ENCODE measurements at regions not wholly inside any gene's neighbourhood (a gene's known extent, or its start where the extent isn't known, plus 50 kb on each side); places are given as distances from the start of the nearest gene placed in this dataset.

DNA sequence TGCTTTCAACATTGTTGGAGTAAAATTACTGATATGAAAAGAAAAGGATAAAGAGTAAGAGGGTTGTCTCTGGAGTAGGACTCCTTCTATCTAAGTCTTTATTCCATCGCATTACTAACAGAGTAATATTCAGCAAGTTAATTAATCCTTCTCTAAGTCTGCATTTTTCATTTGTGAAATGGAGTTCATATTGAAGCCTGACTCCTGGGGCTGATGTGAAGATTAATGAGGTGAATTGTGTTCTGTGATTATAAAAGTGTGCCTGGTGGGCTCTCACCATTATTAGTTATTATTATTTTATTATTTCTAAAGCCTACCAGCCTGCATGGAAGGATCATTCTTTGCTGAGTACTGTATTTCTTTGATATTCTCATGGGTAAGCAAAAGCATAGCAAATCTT lies 1096.7 kb downstream of the KCNT2 start:
- H3K9me3 Mint-ChIP-seq: no peaks in the 10 kb centered on the region
- no peak overlapping the region for H3K27ac Mint-ChIP-seq
- H3K36me3 Mint-ChIP-seq (ENCODE audit: low read depth): no peaks in the 10 kb centered on the region
- ChIA-PET CTCF (no interaction called here), POLR2A (no interaction called here)
- no peaks in the 10 kb centered on the region for H3K4me1 Mint-ChIP-seq
- H3K27me3 Mint-ChIP-seq: no peaks in the 10 kb centered on the region
- H3K4me3 Mint-ChIP-seq: no peak overlapping the region
- no peak for DNase-seq

- ChIA-PET CTCF (no interaction called here), POLR2A (no interaction called here)
- H3K9me3 Mint-ChIP-seq: no peaks in the 10 kb centered on the region
- no peaks in the 10 kb centered on the region for H3K36me3 Mint-ChIP-seq (ENCODE audit: low read depth)
- no peak overlapping the region for H3K4me3 Mint-ChIP-seq
- no peaks in the 10 kb centered on the region for H3K27me3 Mint-ChIP-seq
- no peak overlapping the region for H3K27ac Mint-ChIP-seq
- DNase-seq: no peak
- H3K4me1 Mint-ChIP-seq: no peaks in the 10 kb centered on the region
Observed at GRCh38 chr1:195501118-195501517, 1107.1 kb downstream of the KCNT2 start.

- ChIA-PET POLR2A (no interaction called here), CTCF (no interaction called here)
- H3K4me1 Mint-ChIP-seq: no peaks in the 10 kb centered on the region
- H3K9me3 Mint-ChIP-seq: no peaks in the 10 kb centered on the region
- H3K36me3 Mint-ChIP-seq (ENCODE audit: low read depth): no peaks in the 10 kb centered on the region
- H3K4me3 Mint-ChIP-seq: no peak overlapping the region
- H3K27ac Mint-ChIP-seq: no peak overlapping the region
- no peak for DNase-seq
- H3K27me3 Mint-ChIP-seq: no peaks in the 10 kb centered on the region
Observed at GRCh38 chr1:195495720-195496635, 1112.3 kb downstream of the KCNT2 start.

- POLR2A ChIA-PET: no interaction called here
- H3K27ac Mint-ChIP-seq: no peak overlapping the region
- H3K27me3 Mint-ChIP-seq: no peaks in the 10 kb centered on the region
- H3K4me3 Mint-ChIP-seq: no peak overlapping the region
- H3K36me3 Mint-ChIP-seq (ENCODE audit: low read depth): no peaks in the 10 kb centered on the region
- H3K4me1 Mint-ChIP-seq: no peaks in the 10 kb centered on the region
- CTCF ChIA-PET: no interaction called here
- H3K9me3 Mint-ChIP-seq: no peaks in the 10 kb centered on the region
- no peak for DNase-seq
Observed at GRCh38 chr1:195482137-195482536, 1126.1 kb downstream of the KCNT2 start.

- no peaks in the 10 kb centered on the region for H3K9me3 Mint-ChIP-seq
- no peak overlapping the region for H3K4me3 Mint-ChIP-seq
- no peaks in the 10 kb centered on the region for H3K27me3 Mint-ChIP-seq
- H3K36me3 Mint-ChIP-seq (ENCODE audit: low read depth): no peaks in the 10 kb centered on the region
- ChIA-PET CTCF (no interaction called here), POLR2A (no interaction called here)
- H3K27ac Mint-ChIP-seq: no peak overlapping the region
- DNase-seq: no peak
- H3K4me1 Mint-ChIP-seq: no peaks in the 10 kb centered on the region
Observed at GRCh38 chr1:195481293-195481692, 1126.9 kb downstream of the KCNT2 start.

GRCh38 chr1:195475568-195475967 lies 1132.7 kb downstream of the KCNT2 start:
- DNase-seq: no peak
- CTCF ChIA-PET: no interaction called here
- H3K27ac Mint-ChIP-seq: no peak overlapping the region
- H3K4me3 Mint-ChIP-seq: no peak overlapping the region
- H3K4me1 Mint-ChIP-seq: no peaks in the 10 kb centered on the region
- H3K36me3 Mint-ChIP-seq (ENCODE audit: low read depth): no peaks in the 10 kb centered on the region
- no peaks in the 10 kb centered on the region for H3K9me3 Mint-ChIP-seq
- H3K27me3 Mint-ChIP-seq: no peaks in the 10 kb centered on the region
- POLR2A ChIA-PET: no interaction called here

DNA sequence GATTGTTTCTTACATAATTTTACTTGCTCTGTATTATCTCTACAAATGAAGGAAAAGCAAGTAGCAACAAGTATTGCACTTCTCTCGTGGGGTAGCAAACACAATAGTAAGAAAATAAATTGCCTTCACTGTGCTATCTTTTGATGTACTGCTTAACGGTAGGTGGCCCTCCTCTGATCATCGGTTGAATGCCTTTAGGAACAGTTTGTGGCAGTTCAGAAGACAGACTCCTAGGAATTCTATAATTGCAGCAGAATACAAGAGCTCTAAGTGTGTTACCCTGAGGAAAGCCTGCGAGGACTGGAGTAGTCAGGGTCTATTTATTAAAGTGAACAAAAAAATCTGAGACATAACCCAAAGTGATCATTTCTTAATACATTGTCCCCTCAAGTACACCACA lies 1135.9 kb downstream of the KCNT2 start:
- H3K9me3 Mint-ChIP-seq: no peaks in the 10 kb centered on the region
- H3K4me3 Mint-ChIP-seq: no peak overlapping the region
- H3K27ac Mint-ChIP-seq: no peak overlapping the region
- H3K4me1 Mint-ChIP-seq: no peaks in the 10 kb centered on the region
- H3K27me3 Mint-ChIP-seq: no peaks in the 10 kb centered on the region
- no peaks in the 10 kb centered on the region for H3K36me3 Mint-ChIP-seq (ENCODE audit: low read depth)
- no peak for DNase-seq
- ChIA-PET POLR2A (no interaction called here), CTCF (no interaction called here)

- ChIA-PET POLR2A (no interaction called here), CTCF (no interaction called here)
- H3K4me3 Mint-ChIP-seq: no peak overlapping the region
Observed at GRCh38 chr1:195466639-195467038, 1141.6 kb downstream of the KCNT2 start.

GRCh38 chr1:195462646-195463045 lies 1145.6 kb downstream of the KCNT2 start:
- H3K27me3 Mint-ChIP-seq: no peaks in the 10 kb centered on the region
- ChIA-PET POLR2A (no interaction called here), CTCF (no interaction called here)
- H3K9me3 Mint-ChIP-seq: peaks cover 5% of the 10 kb centered on the region
- no peak for DNase-seq
- no peaks in the 10 kb centered on the region for H3K36me3 Mint-ChIP-seq (ENCODE audit: low read depth)
- H3K4me3 Mint-ChIP-seq: no peak overlapping the region
- no peak overlapping the region for H3K27ac Mint-ChIP-seq
- no peaks in the 10 kb centered on the region for H3K4me1 Mint-ChIP-seq

More at GRCh38 chr1:195466639-195467038, 1141.6 kb downstream of the KCNT2 start:
- no peak for DNase-seq
- H3K9me3 Mint-ChIP-seq: peaks cover 3% of the 10 kb centered on the region
- H3K4me1 Mint-ChIP-seq: no peaks in the 10 kb centered on the region
- no peaks in the 10 kb centered on the region for H3K27me3 Mint-ChIP-seq
- H3K27ac Mint-ChIP-seq: no peak overlapping the region
- H3K36me3 Mint-ChIP-seq (ENCODE audit: low read depth): no peaks in the 10 kb centered on the region

- no peaks in the 10 kb centered on the region for H3K4me1 Mint-ChIP-seq
- no peak overlapping the region for H3K27ac Mint-ChIP-seq
- no peak for DNase-seq
- H3K27me3 Mint-ChIP-seq: no peaks in the 10 kb centered on the region
- no peaks in the 10 kb centered on the region for H3K36me3 Mint-ChIP-seq (ENCODE audit: low read depth)
- H3K9me3 Mint-ChIP-seq: peaks cover 5% of the 10 kb centered on the region
- POLR2A ChIA-PET: no interaction called here
- H3K4me3 Mint-ChIP-seq: no peak overlapping the region
- CTCF ChIA-PET: no interaction called here
Observed at GRCh38 chr1:195462152-195462551, 1146.1 kb downstream of the KCNT2 start.

- no peaks in the 10 kb centered on the region for H3K36me3 Mint-ChIP-seq (ENCODE audit: low read depth)
- no peak overlapping the region for H3K4me3 Mint-ChIP-seq
- H3K27ac Mint-ChIP-seq: no peak overlapping the region
Observed at GRCh38 chr1:195458365-195458764, 1149.9 kb downstream of the KCNT2 start.

GRCh38 chr1:195450794-195451193 lies 1157.4 kb downstream of the KCNT2 start:
- Mint-ChIP-seq H3K4me3 (no peak overlapping the region), H3K4me1 (no peaks in the 10 kb centered on the region)

More at GRCh38 chr1:195458365-195458764, 1149.9 kb downstream of the KCNT2 start:
- POLR2A ChIA-PET: no interaction called here
- CTCF ChIA-PET: no interaction called here
- Mint-ChIP-seq H3K9me3 (peaks cover 5% of the 10 kb centered on the region), H3K27me3 (no peaks in the 10 kb centered on the region), H3K4me1 (no peaks in the 10 kb centered on the region)
- DNase-seq: no peak

DNA sequence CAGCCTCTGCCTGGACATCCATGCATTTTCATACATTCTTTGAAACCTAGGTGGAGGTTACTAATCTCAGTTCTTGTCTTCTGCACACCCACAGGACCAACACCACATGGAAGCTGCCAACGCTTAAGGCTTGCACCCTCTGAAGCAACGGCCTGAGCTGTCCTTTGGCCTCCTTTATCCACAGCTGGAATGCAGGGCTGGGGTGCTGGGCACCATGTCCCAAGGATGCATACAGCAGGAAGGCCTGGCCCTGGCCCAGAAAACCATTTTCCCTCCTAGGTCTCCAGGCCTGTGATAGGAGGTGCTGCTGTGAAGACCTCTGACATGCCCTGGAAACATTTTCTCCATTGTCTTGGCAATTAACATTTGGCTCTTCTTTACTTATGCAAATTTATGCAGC lies 1168.6 kb downstream of the KCNT2 start:
- Mint-ChIP-seq H3K9me3 (no peaks in the 10 kb centered on the region), H3K27ac (no peak overlapping the region), H3K4me1 (no peaks in the 10 kb centered on the region), H3K4me3 (no peak overlapping the region), H3K27me3 (no peaks in the 10 kb centered on the region), H3K36me3 (ENCODE audit: low read depth) (no peaks in the 10 kb centered on the region)
- POLR2A ChIA-PET: interaction anchor here (0.8 kb wide), 1 partner anchor 31 kb away, joined by 3 read pairs; no protein-coding TSS in a partner anchor
- CTCF ChIA-PET: no interaction called here
- DNase-seq: no peak

More at GRCh38 chr1:195450794-195451193, 1157.4 kb downstream of the KCNT2 start:
- Mint-ChIP-seq H3K9me3 (no peaks in the 10 kb centered on the region), H3K27me3 (no peaks in the 10 kb centered on the region), H3K27ac (no peak overlapping the region), H3K36me3 (ENCODE audit: low read depth) (no peaks in the 10 kb centered on the region)
- CTCF ChIA-PET: no interaction called here
- DNase-seq: no peak
- POLR2A ChIA-PET: no interaction called here

DNA sequence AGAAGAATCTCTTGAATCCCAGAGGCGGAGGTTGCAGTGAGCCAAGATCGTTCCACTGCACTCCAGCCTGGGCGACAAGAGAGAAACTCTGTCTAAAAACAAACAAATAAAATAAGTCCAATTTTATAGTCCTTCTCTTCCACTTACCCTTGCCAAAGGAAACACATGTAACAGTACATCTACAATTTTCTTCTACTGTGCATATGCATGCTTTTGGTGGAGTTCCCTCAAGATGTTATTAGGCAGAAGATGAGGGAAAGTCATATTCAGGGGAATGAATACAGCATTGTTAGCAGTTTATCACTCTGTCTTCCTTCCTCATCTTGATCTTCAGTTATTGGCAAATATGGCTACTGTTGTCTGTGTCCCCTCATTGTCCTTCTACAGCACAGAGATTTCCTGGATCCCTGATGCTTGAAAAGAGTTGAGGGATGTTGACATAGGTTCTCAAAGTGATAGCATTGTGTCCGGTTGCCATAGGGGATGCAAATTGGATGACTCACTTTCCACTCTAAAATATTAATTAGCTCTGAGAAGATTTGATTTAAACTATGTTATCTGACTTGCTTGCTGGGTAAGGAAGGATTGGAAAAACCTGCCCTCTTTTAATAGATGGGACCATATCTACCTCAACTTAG lies 1173.6 kb downstream of the KCNT2 start:
- Mint-ChIP-seq H3K9me3 (no peaks in the 10 kb centered on the region), H3K4me1 (no peaks in the 10 kb centered on the region), H3K36me3 (ENCODE audit: low read depth) (no peaks in the 10 kb centered on the region), H3K27ac (no peak overlapping the region), H3K27me3 (no peaks in the 10 kb centered on the region), H3K4me3 (no peak overlapping the region)
- DNase-seq: no peak
- POLR2A ChIA-PET: no interaction called here
- CTCF ChIA-PET: no interaction called here
